H1 (cell line): ENCODE measurements at regions not wholly inside any gene's neighbourhood (a gene's known extent, or its start where the extent isn't known, plus 50 kb on each side); places are given as distances from the start of the nearest gene placed in this dataset.

Experiments used
- CTCF ChIA-PET: fragments of 300-600 bp; sonication (Branson Sonifier 250); formaldehyde crosslinking; loops from one replicate; lab custom pipeline; 2021; ENCODE audit not compliant: partially characterized antibody; lab: Charles Lee
- POLR2A ChIA-PET: fragments of 300-600 bp; sonication (Branson Sonifier 250); formaldehyde crosslinking; loops from one replicate; lab custom pipeline; 2021; ENCODE audit warnings: inconsistent platforms; ENCODE audit not compliant: partially characterized antibody; lab: Charles Lee
- DNase-seq, 2 experiments: peaks; one replicate each; pipeline versions ENCODE4 v3.0.0 to v3.0.0-alpha.2; 2010 to 2022; ENCODE audit warnings: low spot score in 2 of 2, low read depth in 1 of 2, mixed read lengths in 1 of 2
- FAIRE-seq: peaks from 2 replicates; lab custom pipeline; 2011; peaks lifted over from hg19 to GRCh38; lab: Jason Lieb, UNC
- H2AFZ ChIP-seq: 2 replicates; pipeline ENCODE4 v1.8.1; 2012; ENCODE audit warnings: low read length, inconsistent platforms
- H2AK5ac ChIP-seq: 2 replicates; pipeline ENCODE4 v1.6.1; 2013; ENCODE audit warnings: low read depth, low read length
- H2BK120ac ChIP-seq: replicated peaks from 2 replicates; pipeline ENCODE3; 2013; ENCODE audit warnings: low read depth, low read length, inconsistent platforms
- H2BK12ac ChIP-seq: 2 replicates; pipeline ENCODE4 v1.6.1; 2013; ENCODE audit warnings: low read depth, low read length
- H2BK15ac ChIP-seq: 2 replicates; pipeline ENCODE4 v1.6.1; 2013; ENCODE audit warnings: low read length
- H2BK20ac ChIP-seq: 2 replicates; pipeline ENCODE4 v1.6.1; 2013; ENCODE audit warnings: low read length
- H2BK5ac ChIP-seq: 2 replicates; pipeline ENCODE4 v1.6.1; 2013; ENCODE audit warnings: low read depth, low read length
- H3K14ac ChIP-seq: 2 replicates; pipeline ENCODE4 v1.6.1; 2013; ENCODE audit warnings: inconsistent platforms; ENCODE audit not compliant: insufficient read length
- H3K18ac ChIP-seq: 2 replicates; pipeline ENCODE4 v1.6.1; 2013; ENCODE audit warnings: low read length; ENCODE audit errors: extremely low read depth
- H3K23ac ChIP-seq: 2 replicates; pipeline ENCODE4 v1.6.1; 2013; ENCODE audit warnings: inconsistent platforms; ENCODE audit not compliant: insufficient read length
- H3K23me2 ChIP-seq: 2 replicates; pipeline ENCODE4 v1.6.1; 2013; ENCODE audit warnings: low read depth, low read length
- H3K27ac ChIP-seq: 2 replicates; pipeline ENCODE4 v1.6.1; 2011; ENCODE audit warnings: low read depth, low read length, inconsistent platforms
- H3K27me3 ChIP-seq, 4 experiments: replicated peaks in 1 of 4; 1 replicate in 1 of 4; 2 replicates in 3 of 4; pipeline versions ENCODE4 v1.6.1 to v1.8.1; 2011 to 2013; ENCODE audit warnings: low read length in 3 of 4, mild to moderate bottlenecking in 3 of 4, inconsistent platforms in 2 of 4, mixed read lengths in 2 of 4, moderate library complexity in 1 of 4; ENCODE audit not compliant: control insufficient read depth in 3 of 4, insufficient read depth in 3 of 4; ENCODE audit errors: extremely low read depth in 1 of 4
- H3K36me3 ChIP-seq, 4 experiments: 2 replicates each; pipeline versions ENCODE4 v1.6.1 to v1.8.1; 2011 to 2013; ENCODE audit warnings: mild to moderate bottlenecking in 4 of 4, low read length in 3 of 4, moderate library complexity in 2 of 4, control low read depth in 1 of 4, inconsistent platforms in 1 of 4; ENCODE audit not compliant: insufficient read depth in 4 of 4, control insufficient read depth in 2 of 4
- H3K4ac ChIP-seq: replicated peaks from 2 replicates; pipeline ENCODE3; 2013; ENCODE audit warnings: low read length, low read depth, mixed read lengths, inconsistent platforms; ENCODE audit not compliant: insufficient read length
- H3K4me1 ChIP-seq, 4 experiments: replicated peaks in 1 of 4; 1 replicate in 1 of 4; 2 replicates in 3 of 4; pipeline versions ENCODE4 v1.6.1 to v1.8.1; 2011 to 2013; ENCODE audit warnings: low read length in 3 of 4, inconsistent platforms in 2 of 4, mixed read lengths in 1 of 4; ENCODE audit not compliant: insufficient read depth in 4 of 4, control insufficient read depth in 3 of 4
- H3K4me2 ChIP-seq, 2 experiments: 2 replicates each; pipeline versions ENCODE4 v1.6.1 to v1.8.1; 2011 to 2013; ENCODE audit warnings: low read depth in 2 of 2, low read length in 2 of 2, control low read depth in 1 of 2, inconsistent platforms in 1 of 2, mild to moderate bottlenecking in 1 of 2; ENCODE audit not compliant: insufficient read depth in 1 of 2
- H3K4me3 ChIP-seq, 4 experiments: fragments of 200-600, 300-600 bp in 1 of 4; sonication (generic), shearing (Covaris generic), sonication (Bioruptor Twin) in 1 of 4; 2 replicates each; pipeline versions ENCODE4 v1.5.1 to v1.8.1; 2011 to 2016; ENCODE audit warnings: low read length in 4 of 4, low read depth in 3 of 4, control low read depth in 2 of 4, inconsistent platforms in 2 of 4, mild to moderate bottlenecking in 2 of 4, mixed read lengths in 1 of 4, moderate library complexity in 1 of 4; ENCODE audit not compliant: insufficient read depth in 2 of 4; ENCODE audit errors: extremely low read depth in 1 of 4
- H3K56ac ChIP-seq: replicated peaks from 2 replicates; pipeline ENCODE3; 2013; ENCODE audit warnings: low read depth, mild to moderate bottlenecking, mixed read lengths, low read length, inconsistent platforms; ENCODE audit not compliant: insufficient read length
- H3K79me1 ChIP-seq: 2 replicates; pipeline ENCODE4 v1.6.1; 2013; ENCODE audit warnings: low read depth, low read length, control low read depth
- H3K79me2 ChIP-seq, 2 experiments: 2 replicates each; pipeline versions ENCODE4 v1.6.1 to v1.8.1; 2012 to 2013; ENCODE audit warnings: low read length in 2 of 2, mild to moderate bottlenecking in 2 of 2, inconsistent platforms in 1 of 2; ENCODE audit not compliant: insufficient read depth in 2 of 2, control insufficient read depth in 1 of 2
- H3K9ac ChIP-seq, 4 experiments: replicated peaks in 1 of 4; 1 replicate in 1 of 4; 2 replicates in 3 of 4; pipeline versions ENCODE4 v1.6.1 to v1.8.1; 2011 to 2013; ENCODE audit warnings: low read depth in 3 of 4, low read length in 3 of 4, control low read depth in 2 of 4, mild to moderate bottlenecking in 2 of 4, moderate library complexity in 2 of 4, inconsistent platforms in 1 of 4; ENCODE audit errors: extremely low read depth in 1 of 4
- H3K9me3 ChIP-seq, 2 experiments: 2 replicates each; pipeline versions ENCODE4 v1.6.1 to v1.8.1; 2012 to 2013; ENCODE audit warnings: mild to moderate bottlenecking in 2 of 2, moderate library complexity in 2 of 2, control low read depth in 1 of 2, inconsistent platforms in 1 of 2, low read depth in 1 of 2, low read length in 1 of 2, mixed read lengths in 1 of 2; ENCODE audit not compliant: insufficient read depth in 2 of 2
- H4K20me1 ChIP-seq, 2 experiments: replicated peaks in 1 of 2; 2 replicates each; pipeline versions ENCODE3 to v1.8.1; 2011 to 2013; ENCODE audit warnings: inconsistent platforms in 2 of 2, low read length in 2 of 2, mild to moderate bottlenecking in 1 of 2; ENCODE audit not compliant: insufficient read depth in 2 of 2, control insufficient read depth in 1 of 2
- H4K5ac ChIP-seq: 2 replicates; pipeline ENCODE4 v1.6.1; 2013; ENCODE audit warnings: low read length, low read depth, mixed read lengths, inconsistent platforms; ENCODE audit not compliant: insufficient read length
- H4K8ac ChIP-seq: 2 replicates; pipeline ENCODE4 v1.8.0; 2013; ENCODE audit warnings: mild to moderate bottlenecking, moderate library complexity, low read length, inconsistent platforms; ENCODE audit not compliant: insufficient read depth; ENCODE audit errors: extremely low read depth
- H4K91ac ChIP-seq: replicated peaks from 2 replicates; pipeline ENCODE3; 2013; ENCODE audit warnings: low read length, mixed read lengths, inconsistent platforms; ENCODE audit not compliant: insufficient read length
- ASH2L ChIP-seq: fragments of 200-600, 300-600 bp; sonication (generic); IDR thresholded peaks from one replicate; pipeline ENCODE4 v1.7.1; 2017; ENCODE audit warnings: low read length
- BCL11A ChIP-seq, 2 experiments: IDR thresholded peaks; one replicate each; pipeline ENCODE4 v1.6.1; 2011; ENCODE audit warnings: low read depth in 2 of 2, low read length in 2 of 2, mild to moderate bottlenecking in 2 of 2
- BRCA1 ChIP-seq: IDR thresholded peaks from 2 replicates; pipeline ENCODE4 v1.6.1; 2012; ENCODE audit warnings: low read depth, low read length, improper control_type of control experiment
- CBX5 ChIP-seq: fragments of 300-800, 300-1000 bp; sonication (generic); IDR thresholded peaks from 2 replicates; pipeline ENCODE4 v1.7.1; 2016; ENCODE audit warnings: antibody characterized with exemption, low read length, low read depth
- CEBPB ChIP-seq: IDR thresholded peaks from 2 replicates; pipeline ENCODE4 v1.6.1; 2012; ENCODE audit warnings: low read depth, low read length
- EGR1 ChIP-seq: IDR thresholded peaks from 2 replicates; pipeline ENCODE4 v1.6.1; 2011; ENCODE audit warnings: low read depth, low read length, borderline replicate concordance
- EP300 ChIP-seq, 2 experiments: IDR thresholded peaks; 1 replicate in 1 of 2; 2 replicates in 1 of 2; pipeline ENCODE4 v1.6.1; 2011 to 2012; ENCODE audit warnings: low read depth in 2 of 2, low read length in 2 of 2, mild to moderate bottlenecking in 2 of 2, borderline replicate concordance in 1 of 2, inconsistent platforms in 1 of 2, moderate library complexity in 1 of 2
- GTF2F1 ChIP-seq: IDR thresholded peaks from 2 replicates; pipeline ENCODE4 v1.6.1; 2012; ENCODE audit warnings: low read depth, low read length, improper control_type of control experiment, borderline replicate concordance
- HDAC6 ChIP-seq: IDR thresholded peaks from one replicate; pipeline ENCODE4 v1.7.1; 2012; ENCODE audit warnings: low read depth, mild to moderate bottlenecking, inconsistent platforms, low read length, moderate library complexity
- KDM1A ChIP-seq: fragments of 200-600, 300-600 bp; sonication (generic); IDR thresholded peaks from 2 replicates; pipeline ENCODE4 v1.7.1; 2016; ENCODE audit warnings: mild to moderate bottlenecking, low read length, borderline replicate concordance
- MAX ChIP-seq: IDR thresholded peaks from 2 replicates; pipeline ENCODE4 v1.6.1; 2012; ENCODE audit warnings: inconsistent platforms
- RAD21 ChIP-seq, 2 experiments: IDR thresholded peaks in 1 of 2; conservative IDR thresholded peaks in 1 of 2; 2 replicates each; pipeline ENCODE4 v1.6.1; 2011; ENCODE audit warnings: low read depth in 2 of 2, low read length in 2 of 2, improper control_type of control experiment in 1 of 2, inconsistent platforms in 1 of 2, mild to moderate bottlenecking in 1 of 2, moderate library complexity in 1 of 2
- RBBP5 ChIP-seq: IDR thresholded peaks from 2 replicates; pipeline ENCODE4 v1.7.1; 2012; ENCODE audit warnings: low read depth, mild to moderate bottlenecking, inconsistent platforms, low read length, moderate library complexity, borderline replicate concordance
- SIRT6 ChIP-seq: IDR thresholded peaks from one replicate; pipeline ENCODE4 v1.7.1; 2012; ENCODE audit warnings: low read length, inconsistent platforms
- SP1 ChIP-seq: IDR thresholded peaks from 2 replicates; pipeline ENCODE4 v1.6.1; 2011; ENCODE audit warnings: low read depth, low read length
- SP4 ChIP-seq: IDR thresholded peaks from 2 replicates; pipeline ENCODE4 v1.6.1; 2012; ENCODE audit warnings: low read length, inconsistent platforms
- YY1 ChIP-seq: IDR thresholded peaks from 2 replicates; pipeline ENCODE4 v1.6.1; 2011; ENCODE audit warnings: low read depth, mild to moderate bottlenecking, low read length

DNA sequence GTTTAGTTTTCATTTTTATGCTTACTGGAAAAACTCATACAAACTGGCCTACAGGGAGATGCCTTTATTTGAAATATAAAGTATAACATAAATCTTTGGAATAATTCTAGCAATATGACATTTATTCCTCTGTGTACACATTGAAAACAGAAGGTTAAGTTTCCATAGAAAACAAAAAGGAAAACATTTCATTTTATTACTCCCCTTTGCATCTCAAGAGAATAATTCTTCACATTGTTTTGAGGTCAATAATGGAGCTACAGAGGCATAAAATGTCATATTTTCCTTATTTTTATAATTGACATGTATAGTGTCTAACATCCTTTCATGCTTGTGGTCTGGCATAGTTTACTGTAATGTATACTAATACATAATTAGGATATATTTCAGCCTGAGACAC lies 187.6 kb upstream of the AGTR1 start:
- H3K79me1 ChIP-seq = no peaks in the 10 kb centered on the region
- no peak overlapping the region for H2BK15ac ChIP-seq
- H3K4me1 ChIP-seq = no peaks in the 10 kb centered on the region
- POLR2A ChIA-PET = no interaction called here
- H3K23me2 ChIP-seq = no peaks in the 10 kb centered on the region
- no peak for DNase-seq
- H2BK12ac ChIP-seq = no peak overlapping the region
- no peak overlapping the region for H3K14ac ChIP-seq
- H2BK120ac ChIP-seq = no peak overlapping the region
- H2BK5ac ChIP-seq = no peak overlapping the region
- no peaks in the 10 kb centered on the region for H3K79me2 ChIP-seq
- no peaks in the 10 kb centered on the region for H3K27me3 ChIP-seq
- H2AK5ac ChIP-seq = no peak overlapping the region
- H4K8ac ChIP-seq = no peak overlapping the region
- no peak overlapping the region for H4K91ac ChIP-seq
- H3K9me3 ChIP-seq = no peaks in the 10 kb centered on the region
- no peak overlapping the region for H3K9ac ChIP-seq
- H4K5ac ChIP-seq = no peak overlapping the region
- CTCF ChIA-PET = no interaction called here
- no peak overlapping the region for H2AFZ ChIP-seq
- no peak overlapping the region for H3K18ac ChIP-seq
- H3K36me3 ChIP-seq = no peaks in the 10 kb centered on the region
- no peak overlapping the region for H3K4me3 ChIP-seq
- no peak overlapping the region for H3K4me2 ChIP-seq
- no peak overlapping the region for H3K56ac ChIP-seq
- no peaks in the 10 kb centered on the region for H4K20me1 ChIP-seq
- H2BK20ac ChIP-seq = no peak overlapping the region
- TF ChIP-seq SIRT6 (no peak), HDAC6 (no peak), EGR1 (no peak), BCL11A (IDR thresholded peaks at IDR 0.05; ENCODE audit: low read depth in 2 of 2, low read length in 2 of 2) (no peak), EP300 (IDR thresholded peaks at IDR 0.05; ENCODE audit: borderline replicate concordance in 1 of 2, low read depth in 2 of 2, low read length in 2 of 2) (no peak), GTF2F1 (no peak), RBBP5 (no peak), CEBPB (no peak), YY1 (no peak), SP1 (no peak), CBX5 (no peak), MAX (no peak), RAD21 (IDR thresholded peaks at IDR 0.05 in 1 of 2, conservative IDR thresholded peaks at IDR 0.05 in 1 of 2; ENCODE audit: low read depth in 2 of 2, low read length in 2 of 2) (no peak), ASH2L (no peak), BRCA1 (no peak), KDM1A (no peak), SP4 (no peak)
- TF ChIP-seq, all 59 proteins: peak for 0
- no peak for FAIRE-seq
- H3K23ac ChIP-seq = no peak overlapping the region
- no peak overlapping the region for H3K27ac ChIP-seq
- no peak overlapping the region for H3K4ac ChIP-seq
